HG03095 (cell line): ENCODE measurements at regions not wholly inside any gene's neighbourhood (a gene's known extent, or its start where the extent isn't known, plus 50 kb on each side); places are given as distances from the start of the nearest gene placed in this dataset.
"Not testable (repeated sequence)": the region's sequence is repeated elsewhere in the genome, so short reads cannot be mapped to it uniquely, and the experiment has no call there.

Source experiments
- ATAC-seq: cut with Tn5 transposase; IDR thresholded peaks from one replicate; pipeline ENCODE4 v1.9.1; 2021; ENCODE audit warnings: moderate library complexity; ENCODE audit not compliant: unreplicated experiment

GRCh38 chr20:29319725-29320124 is 1937.7 kb upstream of the DEFB115 start:
- no peak for ATAC-seq

GRCh38 chr20:29320216-29320949 is 1937.1 kb upstream of the DEFB115 start:
- ATAC-seq: not testable (repeated sequence)

GRCh38 chr20:29323631-29324515 is 1933.6 kb upstream of the DEFB115 start:
- not testable (repeated sequence) for ATAC-seq

- ATAC-seq: not testable (repeated sequence)
Observed at GRCh38 chr20:29324516-29325303, 1932.8 kb upstream of the DEFB115 start.

- no peak for ATAC-seq
Observed at GRCh38 chr20:29325304-29325640, 1932.2 kb upstream of the DEFB115 start.

- not testable (repeated sequence) for ATAC-seq
Observed at GRCh38 chr20:29325781-29326180, 1931.7 kb upstream of the DEFB115 start.

- no peak for ATAC-seq
Observed at GRCh38 chr20:29326376-29327070, 1930.9 kb upstream of the DEFB115 start.

GRCh38 chr20:29327600-29328420 is 1929.7 kb upstream of the DEFB115 start:
- not testable (repeated sequence) for ATAC-seq

- ATAC-seq: not testable (repeated sequence)
Observed at GRCh38 chr20:29330429-29331115, 1926.9 kb upstream of the DEFB115 start.

- ATAC-seq: no peak
Observed at GRCh38 chr20:29349836-29350235, 1907.6 kb upstream of the DEFB115 start.

GRCh38 chr20:29375937-29376336 is 1881.5 kb upstream of the DEFB115 start:
- not testable (repeated sequence) for ATAC-seq

GRCh38 chr20:29392853-29393252 is 1864.6 kb upstream of the DEFB115 start:
- not testable (repeated sequence) for ATAC-seq

- no peak for ATAC-seq
Observed at GRCh38 chr20:29408034-29408695, 1849.3 kb upstream of the DEFB115 start.

- not testable (repeated sequence) for ATAC-seq
Observed at GRCh38 chr20:29408707-29409106, 1848.8 kb upstream of the DEFB115 start.

GRCh38 chr20:29409160-29409689 is 1848.2 kb upstream of the DEFB115 start:
- not testable (repeated sequence) for ATAC-seq

GRCh38 chr20:29409833-29410805 is 1847.3 kb upstream of the DEFB115 start:
- no peak for ATAC-seq

- no peak for ATAC-seq
Observed at GRCh38 chr20:29410806-29411457, 1846.5 kb upstream of the DEFB115 start.
